HG02840 (cell line): ENCODE measurements at regions not wholly inside any gene's neighbourhood (a gene's known extent, or its start where the extent isn't known, plus 50 kb on each side); places are given as distances from the start of the nearest gene placed in this dataset.

Source experiments
- ATAC-seq: cut with Tn5 transposase; IDR thresholded peaks from one replicate; pipeline ENCODE4 v1.9.1; 2021; ENCODE audit warnings: mild to moderate bottlenecking, moderate library complexity, moderate number of reproducible peaks; ENCODE audit not compliant: unreplicated experiment, low FRiP score

- ATAC-seq, result no peak
Measured at GRCh38 chr16:79449900-79450299, 150.6 kb downstream of the MAF start.

GRCh38 chr16:79449067-79449769 is 151.3 kb downstream of the MAF start:
- no peak for ATAC-seq

- ATAC-seq, result no peak
Measured at GRCh38 chr16:79444572-79444971, 156.0 kb downstream of the MAF start.

- ATAC-seq, result no peak
Measured at GRCh38 chr16:79439901-79440300, 160.6 kb downstream of the MAF start.

GRCh38 chr16:79437764-79438751 is 162.5 kb downstream of the MAF start:
- no peak for ATAC-seq

- no peak for ATAC-seq
Measured at GRCh38 chr16:79436885-79437284, 163.7 kb downstream of the MAF start.

- ATAC-seq, result no peak
Measured at GRCh38 chr16:79434771-79435170, 165.8 kb downstream of the MAF start.

GRCh38 chr16:79434092-79434491 is 166.4 kb downstream of the MAF start:
- no peak for ATAC-seq

GRCh38 chr16:79431923-79432322 is 168.6 kb downstream of the MAF start:
- ATAC-seq, result no peak

- no peak for ATAC-seq
Measured at GRCh38 chr16:79430191-79430678, 170.3 kb downstream of the MAF start.

GRCh38 chr16:79429381-79430190 is 171.0 kb downstream of the MAF start:
- ATAC-seq, result no peak

- ATAC-seq, result no peak
Measured at GRCh38 chr16:79426663-79427062, 173.9 kb downstream of the MAF start.

- no peak for ATAC-seq
Measured at GRCh38 chr16:79422064-79422463, 178.5 kb downstream of the MAF start.

GRCh38 chr16:79421126-79421525 is 179.4 kb downstream of the MAF start:
- ATAC-seq, result no peak

GRCh38 chr16:79420493-79420892 is 180.0 kb downstream of the MAF start:
- no peak for ATAC-seq

GRCh38 chr16:79419148-79419547 is 181.4 kb downstream of the MAF start:
- ATAC-seq, result no peak

- no peak for ATAC-seq
Measured at GRCh38 chr16:79417601-79418008, 182.9 kb downstream of the MAF start.

GRCh38 chr16:79415983-79416640 is 184.4 kb downstream of the MAF start:
- no peak for ATAC-seq

GRCh38 chr16:79412783-79413225 is 187.7 kb downstream of the MAF start:
- ATAC-seq, result no peak

- no peak for ATAC-seq
Measured at GRCh38 chr16:79411805-79412204, 188.7 kb downstream of the MAF start.
